Gastroesophageal sphincter (tissue), 4 donors: ENCODE measurements at regions not wholly inside any gene's neighbourhood (a gene's known extent, or its start where the extent isn't known, plus 50 kb on each side); places are given as distances from the start of the nearest gene placed in this dataset.

ENCODE experiments used
- ATAC-seq: fragments of 150-250 bp; one replicate; pipeline ENCODE4 v1.9.1; 2016; ENCODE audit warnings: mild to moderate bottlenecking, moderate library complexity
- H3K27ac ChIP-seq, 4 donors: fragments of 200-600 bp; sonication (generic) in 3 of 4; 1 replicate in 3 of 4; 2 replicates in 1 of 4; pipeline ENCODE4 v1.5.1; 2016 to 2019
- H3K27me3 ChIP-seq: fragments of 200-600 bp; sonication (generic); one replicate; pipeline ENCODE4 v1.5.1; 2019
- H3K36me3 ChIP-seq, 2 donors: fragments of 200-600 bp; sonication (generic); one replicate each; pipeline ENCODE4 v1.5.1; 2019; ENCODE audit warnings: control low read depth in 1 of 2
- H3K4me1 ChIP-seq, 3 donors: fragments of 200-600 bp; sonication (generic); 1 replicate in 2 of 3; 2 replicates in 1 of 3; pipeline ENCODE4 v1.5.1; 2016 to 2019; ENCODE audit warnings: control low read depth in 2 of 3
- H3K4me3 ChIP-seq, 2 donors: fragments of 200-600 bp; sonication (generic); one replicate each; pipeline ENCODE4 v1.5.1; 2019; ENCODE audit warnings: mild to moderate bottlenecking in 1 of 2, moderate library complexity in 1 of 2
- H3K9me3 ChIP-seq, 3 donors: fragments of 200-600 bp; sonication (generic); one replicate each; pipeline ENCODE4 v1.5.1; 2017 to 2019; ENCODE audit warnings: control low read depth in 2 of 3
- CTCF ChIP-seq, 4 experiments: fragments of 200-600 bp in 2 of 4; fragments of 450-650 bp in 2 of 4; sonication (generic) in 1 of 4; IDR thresholded peaks; one replicate each; pipeline ENCODE4 v1.5.1; 2017 to 2019; ENCODE audit warnings: antibody characterized with exemption in 4 of 4, mild to moderate bottlenecking in 2 of 4, moderate library complexity in 2 of 4
- EP300 ChIP-seq: sonication (generic); formaldehyde crosslinking; IDR thresholded peaks from one replicate; pipeline ENCODE4 v1.6.1; 2017; ENCODE audit warnings: antibody characterized with exemption, mild to moderate bottlenecking
- POLR2A ChIP-seq, 2 donors: fragments of 450-650 bp; IDR thresholded peaks; one replicate each; pipeline ENCODE4 v1.6.1; 2017; ENCODE audit warnings: antibody characterized with exemption in 2 of 2, mild to moderate bottlenecking in 2 of 2, moderate library complexity in 1 of 2
- POLR2AphosphoS5 ChIP-seq: sonication (generic); formaldehyde crosslinking; IDR thresholded peaks from one replicate; pipeline ENCODE4 v1.6.1; 2017; ENCODE audit warnings: antibody characterized with exemption
- WGBS, 2 donors: methylation state at CpG; one replicate each; pipeline ENCODE4 v1.1.5; 2018; ENCODE audit warnings: low coverage in 1 of 2; 5-methylcytosine and 5-hydroxymethylcytosine counted together

- H3K4me3 ChIP-seq: no peak overlapping the region
- H3K36me3 ChIP-seq: no peaks in the 10 kb centered on the region
- ATAC-seq: peak; percentile 25
- H3K27ac ChIP-seq: no peak overlapping the region
- H3K4me1 ChIP-seq: peaks cover 0 to 11% (median 0%) of the 10 kb centered on the region in 3 donors
- WGBS, 2 donors: 50% methylated on average over 2 of the region's 2 CpGs; no CpG with 5 or more reads in 1 of the 2 donors
- peaks cover 7% of the 10 kb centered on the region for H3K27me3 ChIP-seq
- no peaks in the 10 kb centered on the region for H3K9me3 ChIP-seq
- TF ChIP-seq POLR2AphosphoS5 (no peak), CTCF (IDR thresholded peaks at IDR 0.05) (no peak), EP300 (no peak), POLR2A (IDR thresholded peaks at IDR 0.05) (no peak)
Observed at GRCh38 chr5:174801798-174802197, 77.4 kb downstream of the MSX2 start.

GRCh38 chr5:174800435-174800834, 76.1 kb downstream of the MSX2 start:
- no peak for TF ChIP-seq CTCF (IDR thresholded peaks at IDR 0.05)
- no peak for TF ChIP-seq POLR2AphosphoS5
- TF ChIP-seq POLR2A (IDR thresholded peaks at IDR 0.05): no peak
- TF ChIP-seq EP300: no peak
- peaks cover 0 to 11% (median 0%) of the 10 kb centered on the region in 3 donors for H3K4me1 ChIP-seq

DNA sequence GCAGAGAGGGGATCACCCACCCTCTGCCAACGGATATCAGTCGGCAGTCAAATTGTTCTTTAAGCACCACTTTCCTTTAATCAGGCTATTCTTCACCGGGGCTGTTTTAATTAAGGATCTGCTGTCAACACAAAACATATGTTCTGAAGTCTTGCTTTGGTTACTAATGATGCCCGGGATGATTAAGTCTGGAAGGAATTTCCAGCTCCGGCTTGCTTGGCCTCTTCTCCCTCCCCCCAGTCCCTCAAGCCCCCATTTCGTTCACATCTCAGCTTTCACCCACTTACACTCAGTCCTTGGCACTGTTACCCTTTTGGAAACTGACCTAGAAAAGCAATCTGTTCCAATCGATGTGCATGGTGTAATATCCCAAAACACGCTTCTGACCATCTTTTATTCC, 74.7 kb downstream of the MSX2 start:
- Histone ChIP-seq H3K9me3 (no peaks in the 10 kb centered on the region), H3K27me3 (peaks cover 13% of the 10 kb centered on the region), H3K4me1 (peaks cover 0 to 11% (median 0%) of the 10 kb centered on the region in 3 donors), H3K27ac (peak overlapping the region in 1 of 4 donors; percentile 26), H3K36me3 (no peaks in the 10 kb centered on the region), H3K4me3 (no peak overlapping the region)
- no peak for ATAC-seq
- TF ChIP-seq EP300: no peak
- no peak for TF ChIP-seq POLR2AphosphoS5
- no peak for TF ChIP-seq POLR2A (IDR thresholded peaks at IDR 0.05)
- WGBS, 2 donors: 9 to 23% methylated on average over 5 to 6 of the region's 8 CpGs

More at GRCh38 chr5:174800435-174800834, 76.1 kb downstream of the MSX2 start:
- Histone ChIP-seq H3K27ac (no peak overlapping the region), H3K27me3 (peaks cover 7% of the 10 kb centered on the region), H3K9me3 (no peaks in the 10 kb centered on the region), H3K36me3 (no peaks in the 10 kb centered on the region), H3K4me3 (no peak overlapping the region)
- no peak for ATAC-seq

DNA sequence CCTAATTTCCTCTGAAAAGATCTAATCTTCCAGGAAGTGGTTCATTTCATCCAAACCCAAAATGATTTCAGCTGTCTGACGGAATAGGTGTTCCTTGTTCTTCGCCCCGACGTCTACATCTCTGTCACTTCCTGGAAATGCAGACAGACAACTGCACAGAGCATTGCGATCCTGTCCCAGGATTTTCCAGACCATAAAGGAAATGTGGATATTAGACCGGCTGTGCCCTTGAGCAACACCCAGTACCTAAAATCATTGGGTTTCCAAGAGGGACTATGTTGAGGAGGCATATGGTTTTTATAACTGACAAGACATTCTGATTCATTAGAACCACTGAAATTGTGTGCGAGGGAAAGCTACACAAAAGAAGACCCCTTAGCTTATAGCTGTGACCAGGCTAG, 74.2 kb downstream of the MSX2 start:
- H3K27me3 ChIP-seq: peaks cover 17% of the 10 kb centered on the region
- peaks cover 0 to 15% (median 0%) of the 10 kb centered on the region in 3 donors for H3K4me1 ChIP-seq
- WGBS, 2 donors: 40 to 65% methylated on average over 1 to 6 of the region's 7 CpGs
- H3K27ac ChIP-seq: peak overlapping the region in 1 of 4 donors; percentile 26
- no peak overlapping the region for H3K4me3 ChIP-seq
- TF ChIP-seq POLR2AphosphoS5 (no peak), CTCF (IDR thresholded peaks at IDR 0.05) (no peak), EP300 (no peak), POLR2A (IDR thresholded peaks at IDR 0.05) (no peak)
- H3K9me3 ChIP-seq: no peaks in the 10 kb centered on the region
- no peaks in the 10 kb centered on the region for H3K36me3 ChIP-seq
- no peak for ATAC-seq

- 80 to 83% methylated on average over 2 to 4 of the region's 7 CpGs for WGBS, 2 donors
- Histone ChIP-seq H3K27me3 (peaks cover 24% of the 10 kb centered on the region), H3K4me3 (no peak overlapping the region), H3K9me3 (no peaks in the 10 kb centered on the region), H3K27ac (no peak overlapping the region), H3K36me3 (no peaks in the 10 kb centered on the region), H3K4me1 (peaks cover 0 to 11% (median 0%) of the 10 kb centered on the region in 3 donors)
- TF ChIP-seq POLR2A (IDR thresholded peaks at IDR 0.05) (no peak), CTCF (IDR thresholded peaks at IDR 0.05) (no peak), POLR2AphosphoS5 (no peak), EP300 (no peak)
- ATAC-seq: no peak
Observed at GRCh38 chr5:174796711-174797192, 72.4 kb downstream of the MSX2 start.
